ENCODE measurements at regions not wholly inside any gene's neighbourhood (a gene's known extent, or its start where the extent isn't known, plus 50 kb on each side); places are given as distances from the start of the nearest gene placed in this dataset.

DNA sequence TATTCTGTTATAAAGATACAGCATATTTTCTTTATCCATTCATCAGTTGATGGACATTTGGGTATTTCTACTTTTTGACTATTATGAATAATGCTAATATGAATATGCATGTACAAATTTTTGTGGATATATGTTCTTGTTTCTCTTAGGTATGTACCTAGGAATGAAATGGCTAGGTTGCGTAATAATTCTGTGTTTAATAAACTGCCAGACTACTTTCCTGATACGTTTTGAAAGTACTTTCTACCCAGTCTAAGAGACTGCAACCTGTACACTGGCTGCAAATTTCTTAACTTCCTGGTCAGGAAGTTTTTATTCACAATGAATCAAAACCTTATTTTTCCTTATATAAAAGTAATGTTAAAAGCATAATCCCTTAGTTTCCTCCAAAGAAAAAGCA lies 93.9 kb upstream of the STARD4 start:
- no peak for TF ChIP-seq CTCF (IDR thresholded peaks at IDR 0.05)
- no peak for TF ChIP-seq EZH2 (IDR thresholded peaks at IDR 0.05)
- TF ChIP-seq EZH2phosphoT487 (IDR thresholded peaks at IDR 0.05): no peak
